ENCODE measurements at regions not wholly inside any gene's neighbourhood (a gene's known extent, or its start where the extent isn't known, plus 50 kb on each side); places are given as distances from the start of the nearest gene placed in this dataset.

DNA sequence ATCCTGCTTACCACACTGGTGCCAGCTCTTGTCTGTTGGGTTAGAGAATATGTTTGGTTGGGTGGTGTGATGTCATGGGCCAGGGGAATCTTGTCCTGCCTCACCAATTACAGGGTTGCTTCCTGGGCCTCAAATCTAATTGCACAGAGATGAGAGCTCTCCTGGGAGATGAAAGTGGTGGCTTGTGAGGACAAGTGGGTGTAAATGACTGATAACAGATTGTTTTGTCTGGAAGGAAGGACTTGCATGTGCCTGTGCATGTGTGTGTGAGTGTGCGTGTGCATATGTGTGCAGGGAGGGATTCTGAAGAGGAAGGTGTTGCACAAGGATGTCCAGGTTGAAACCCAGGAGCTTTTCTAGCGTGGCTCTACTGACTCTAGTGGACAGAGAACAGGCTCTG, 271.9 kb downstream of the LOXHD1 start:
- DNase-seq (ENCODE audit: low read depth): no peak

DNA sequence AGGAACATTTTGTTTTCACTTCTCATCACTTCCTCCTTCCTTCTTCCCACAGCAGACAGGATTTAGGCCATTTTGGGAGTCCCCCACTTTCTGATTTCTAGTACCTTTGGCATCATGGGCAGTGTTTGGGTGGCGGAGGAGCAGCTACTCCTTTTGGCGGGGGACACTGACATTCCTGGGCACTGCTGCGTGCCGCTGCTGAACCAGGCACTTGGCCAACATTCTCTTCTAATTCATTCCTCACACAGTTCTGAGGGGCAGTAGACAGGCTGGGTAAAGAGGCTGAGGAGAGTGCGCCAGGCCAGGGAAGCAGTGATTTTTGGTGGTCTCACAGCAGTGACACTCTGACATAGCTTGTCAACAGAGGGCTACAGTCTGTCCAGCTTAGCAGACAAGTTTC, 270.2 kb downstream of the LOXHD1 start:
- no peak for DNase-seq (ENCODE audit: low read depth)

DNA sequence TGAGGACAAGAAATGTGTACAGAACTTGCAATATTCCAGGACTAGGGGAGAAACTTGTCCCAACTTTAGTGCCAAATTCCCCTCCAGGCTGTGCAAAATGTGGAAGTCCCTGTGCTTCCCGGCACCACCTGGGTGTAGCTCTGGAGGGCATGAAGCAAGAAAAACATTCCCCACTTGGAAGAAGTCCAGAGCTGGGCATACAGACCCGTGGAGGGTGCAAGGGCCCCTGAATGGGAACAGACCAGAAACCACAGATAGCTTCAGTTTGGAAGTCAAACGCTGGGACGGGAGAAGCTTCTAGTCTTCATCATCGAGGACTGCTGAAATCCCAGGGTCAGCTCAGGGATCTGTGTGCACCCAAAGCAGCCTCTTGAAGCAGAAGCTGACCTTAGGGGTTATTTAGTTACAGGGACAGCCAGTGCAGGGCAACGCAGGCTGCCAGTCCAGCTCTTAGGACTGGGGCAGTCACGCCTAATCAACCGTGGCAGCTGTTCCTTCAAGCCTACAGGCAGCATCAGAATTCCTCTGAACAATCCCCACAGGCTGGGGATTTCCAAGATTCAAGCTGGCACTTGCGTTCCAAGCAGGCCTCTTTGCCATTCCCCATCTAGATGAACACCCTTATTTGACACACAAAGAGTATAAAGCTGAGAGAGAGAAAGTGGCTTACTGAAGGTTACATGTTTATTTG, 269.4 kb downstream of the LOXHD1 start:
- no peak for DNase-seq (ENCODE audit: low read depth)

DNA sequence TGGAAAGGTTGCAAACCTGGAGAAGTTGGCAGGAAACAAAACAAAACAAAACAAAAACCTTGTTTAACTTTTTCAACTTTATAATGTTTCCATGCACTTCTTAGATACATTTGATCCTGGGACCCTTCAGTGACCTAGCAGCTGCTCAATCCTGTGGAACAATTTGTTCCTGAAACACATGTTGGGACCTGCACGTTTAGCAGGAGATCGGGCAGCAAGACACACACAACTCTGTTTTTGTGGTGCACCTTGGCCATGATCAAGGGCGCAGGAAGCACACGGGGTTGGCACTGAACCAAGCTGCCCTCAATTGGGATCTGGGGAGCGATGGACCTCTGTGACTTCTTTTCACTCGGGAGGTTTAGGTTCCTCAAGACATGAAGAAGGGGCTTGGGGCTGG, 268.7 kb downstream of the LOXHD1 start:
- no peak for DNase-seq (ENCODE audit: low read depth)

DNA sequence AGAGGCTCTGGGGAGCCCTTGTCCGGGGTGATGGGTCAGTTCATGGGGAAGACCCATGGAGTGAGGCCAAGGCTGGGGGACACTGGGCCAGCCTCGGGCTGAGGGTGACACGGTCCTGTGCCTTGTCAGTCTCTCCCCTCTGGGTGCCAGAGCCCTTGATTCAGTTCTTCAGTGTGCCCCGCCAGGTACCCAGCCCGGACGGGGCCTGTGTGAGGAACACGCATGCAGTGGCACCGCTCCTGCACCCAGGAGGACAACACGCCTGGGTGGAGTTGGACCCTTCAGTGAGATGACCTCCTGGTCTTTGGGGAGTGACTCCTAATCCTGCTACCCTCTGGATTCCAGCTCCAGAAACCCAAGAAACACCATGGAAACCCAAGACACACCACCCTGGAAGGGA, 264.4 kb downstream of the LOXHD1 start:
- DNase-seq (ENCODE audit: low read depth): no peak

DNA sequence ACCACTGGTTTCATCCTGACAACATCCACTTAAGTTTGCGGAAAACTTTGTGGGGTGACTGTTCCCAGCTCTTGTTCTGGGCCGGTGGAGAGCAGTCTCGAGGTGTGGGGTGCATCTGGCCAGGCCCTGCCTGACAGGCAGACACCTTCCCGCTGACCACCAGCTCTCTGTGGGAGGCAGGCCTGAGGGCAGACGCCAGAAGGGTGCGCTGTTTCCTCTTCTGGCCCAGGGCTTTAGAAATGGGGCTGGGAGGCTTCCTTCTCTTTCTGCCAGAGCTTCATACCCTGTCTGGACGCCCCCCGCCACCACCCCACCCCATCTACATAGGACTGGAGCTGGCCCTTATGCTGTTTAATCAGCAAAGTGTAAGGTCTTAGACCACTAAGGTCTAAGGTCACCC, 263.8 kb downstream of the LOXHD1 start:
- no peak for DNase-seq (ENCODE audit: low read depth)

DNA sequence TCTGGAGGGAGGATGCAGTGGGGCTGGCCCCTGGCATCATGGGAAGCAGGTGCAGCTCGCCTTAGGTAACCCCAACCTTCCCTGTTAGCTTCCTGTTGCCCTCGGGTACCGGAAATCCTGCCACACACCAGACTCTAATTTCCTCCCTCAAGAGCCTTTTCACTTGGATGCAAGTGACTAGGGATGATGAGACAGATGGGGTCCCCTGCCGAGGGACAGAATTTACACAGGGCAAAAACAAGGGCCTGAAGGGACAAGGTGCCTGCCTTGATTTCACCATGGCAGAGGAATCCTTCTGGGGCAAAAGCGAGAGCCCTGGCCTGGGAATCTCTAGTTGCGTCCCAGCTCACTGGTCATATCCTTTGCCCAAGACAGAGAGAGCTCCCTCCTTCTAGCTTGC, 263.1 kb downstream of the LOXHD1 start:
- DNase-seq (ENCODE audit: low read depth): no peak

DNA sequence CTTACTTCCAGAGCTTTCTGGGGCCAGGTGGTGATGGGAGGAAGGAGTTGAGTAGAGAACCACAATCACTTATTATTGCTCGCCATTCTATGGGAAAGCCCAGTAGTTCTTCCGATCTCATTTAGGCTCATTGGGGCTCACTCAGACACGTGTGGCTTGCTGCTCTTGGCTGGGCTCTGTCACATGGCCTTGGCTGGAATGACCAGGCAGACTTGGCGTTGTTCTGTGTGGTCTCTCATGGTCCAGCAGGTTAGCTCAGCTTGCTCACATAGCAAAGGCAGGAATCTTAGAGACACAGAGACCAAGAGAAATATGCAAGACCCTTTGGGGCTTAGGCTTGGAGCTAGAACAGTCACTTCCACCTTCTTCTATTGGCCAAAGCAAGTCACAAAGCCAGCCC, 261.2 kb downstream of the LOXHD1 start:
- DNase-seq (ENCODE audit: low read depth): no peak

DNA sequence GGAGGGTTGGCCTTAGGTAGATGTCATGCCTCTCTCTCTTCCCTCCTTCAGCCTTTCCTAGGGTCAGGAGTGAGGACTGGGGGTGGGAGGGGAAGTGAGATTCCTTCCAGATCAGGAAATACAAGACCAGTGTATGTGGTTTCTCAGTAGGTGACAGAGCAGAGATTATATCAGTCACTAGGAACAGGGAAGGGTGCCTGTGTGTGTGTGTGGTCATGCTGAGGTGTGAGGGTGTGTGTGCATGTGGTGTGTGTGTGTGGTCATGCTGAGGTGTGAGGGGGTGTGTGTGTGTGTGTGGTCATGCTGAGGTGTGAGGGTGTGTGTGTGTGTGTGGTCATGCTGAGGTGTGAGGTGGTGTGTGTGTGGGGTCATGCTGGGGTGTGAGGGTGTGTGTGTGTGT, 259.8 kb downstream of the LOXHD1 start:
- no peak for DNase-seq (ENCODE audit: low read depth)

DNA sequence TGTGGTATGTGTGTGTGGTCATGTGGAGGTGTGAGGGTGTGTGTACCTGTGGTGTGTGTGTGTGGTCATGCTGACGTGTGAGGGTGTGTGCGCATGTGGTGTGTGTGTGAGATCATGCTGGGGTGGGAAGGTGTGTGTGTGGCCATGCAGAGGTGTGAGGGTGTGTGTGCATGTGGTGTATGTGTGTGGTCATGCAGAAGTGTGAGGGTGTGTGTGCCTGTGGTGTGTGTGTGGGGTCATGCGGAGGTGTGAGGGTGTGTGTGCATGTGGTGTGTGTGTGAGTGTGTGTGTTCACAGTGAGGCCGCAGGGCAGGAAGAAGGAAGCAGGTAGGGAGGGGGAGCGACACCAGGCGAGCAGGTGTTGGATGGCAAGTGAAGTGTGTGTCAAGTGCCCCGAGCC, 259.0 kb downstream of the LOXHD1 start:
- DNase-seq (ENCODE audit: low read depth): no peak

DNA sequence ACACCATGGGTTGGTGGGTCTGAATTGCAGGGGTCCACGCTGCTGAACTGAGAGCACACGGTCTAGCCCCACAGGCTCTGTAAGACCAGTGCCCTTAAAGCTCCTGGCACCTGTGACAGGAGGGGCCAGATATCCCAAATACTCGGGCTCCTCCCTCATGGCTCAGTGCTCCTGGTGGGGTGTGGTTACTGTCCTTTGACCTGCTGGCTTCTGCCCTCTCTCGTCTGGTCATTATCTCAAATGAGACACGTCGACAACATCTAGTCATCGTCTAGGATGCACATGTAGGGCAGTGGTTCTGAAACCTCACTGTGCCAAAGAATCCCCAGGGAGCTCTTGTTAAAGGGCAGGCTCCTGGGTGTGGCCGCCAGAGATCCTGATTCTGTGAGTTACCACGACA, 258.4 kb downstream of the LOXHD1 start:
- DNase-seq (ENCODE audit: low read depth): no peak

DNA sequence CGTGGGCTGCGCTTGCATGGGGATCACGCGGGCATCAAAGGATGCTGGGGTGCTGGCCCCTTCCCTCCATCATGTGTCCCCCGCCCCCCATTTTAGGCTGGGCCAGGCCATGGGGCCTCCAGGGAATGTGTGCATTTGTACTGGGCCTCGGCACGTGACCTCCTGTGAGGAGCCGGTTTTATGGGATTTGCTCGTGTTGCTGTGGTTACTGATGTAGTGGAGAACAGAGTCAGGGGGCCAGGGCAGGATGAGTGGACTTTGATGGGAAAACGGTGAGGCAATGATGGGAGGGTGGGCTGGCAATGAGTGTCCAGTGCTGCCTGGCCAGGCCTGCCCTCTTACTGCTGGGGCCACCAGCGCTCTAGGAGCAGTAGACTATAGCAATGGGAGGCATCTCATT, 257.7 kb downstream of the LOXHD1 start:
- no peak for DNase-seq (ENCODE audit: low read depth)

DNA sequence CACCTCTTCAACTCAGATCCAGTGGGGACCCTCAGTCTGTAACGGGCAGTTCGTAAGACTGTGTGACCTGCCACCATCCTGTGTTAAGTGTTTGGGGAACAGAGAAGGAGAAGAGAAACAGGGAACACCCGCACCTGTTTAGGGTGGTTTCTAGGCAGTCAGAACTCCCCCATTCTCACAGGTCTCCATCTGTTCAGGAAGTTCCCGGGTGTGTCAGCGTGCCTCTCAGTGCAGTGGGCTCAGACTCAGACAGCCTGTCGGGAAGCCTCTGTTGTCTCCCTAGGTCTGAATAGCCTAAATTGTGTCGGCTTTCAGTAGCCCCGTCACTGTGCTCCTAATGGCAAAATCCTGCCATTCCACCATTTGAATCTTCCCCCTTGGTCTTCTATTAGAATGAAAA, 256.6 kb downstream of the LOXHD1 start:
- DNase-seq (ENCODE audit: low read depth): no peak

DNA sequence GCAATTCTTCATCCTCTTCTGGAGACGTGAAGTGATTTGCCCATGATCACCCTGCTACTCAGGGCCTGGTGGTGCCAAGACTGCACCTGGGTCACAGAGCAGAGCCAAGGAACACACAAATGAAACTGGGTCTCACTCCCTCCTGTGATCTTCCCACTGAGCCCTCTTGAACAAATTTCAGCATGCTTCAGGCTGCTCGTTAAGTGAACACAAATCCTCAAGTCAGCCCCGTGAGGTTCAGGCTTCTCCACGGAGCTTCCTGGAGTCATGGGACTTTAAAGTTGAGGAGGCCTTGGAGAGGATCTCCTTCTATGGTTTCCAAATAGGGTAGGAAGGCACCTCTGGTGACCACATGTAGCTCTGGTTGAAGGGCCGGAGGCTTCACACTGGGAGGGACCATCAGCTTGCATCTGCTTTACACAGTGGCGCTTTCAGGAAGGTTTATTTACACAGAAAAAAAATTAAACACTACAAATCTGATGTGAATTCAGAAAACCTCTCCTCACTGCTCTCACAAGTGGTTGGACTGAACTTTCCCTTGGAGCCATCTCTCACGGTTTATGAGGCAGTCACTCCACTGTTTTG, 255.4 kb downstream of the LOXHD1 start:
- no peak for DNase-seq (ENCODE audit: low read depth)

DNA sequence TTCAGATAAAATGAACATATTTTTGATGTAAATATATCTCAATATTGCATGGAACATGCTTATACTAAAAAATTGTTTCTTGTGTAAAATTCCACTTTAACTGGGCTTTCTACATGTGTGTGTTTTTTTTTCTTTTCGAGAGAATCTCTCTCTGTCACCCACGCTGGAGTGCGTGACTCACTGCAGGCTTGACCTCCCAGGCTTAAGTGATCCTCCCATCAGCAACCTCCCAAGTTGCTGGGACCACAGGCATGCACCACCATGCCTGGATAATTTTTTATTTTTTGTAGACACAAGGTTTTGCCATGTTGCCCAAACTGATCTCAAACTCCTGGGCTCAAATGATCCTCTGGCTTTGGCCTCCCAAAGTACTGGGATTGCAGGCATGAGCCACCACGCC, 254.6 kb downstream of the LOXHD1 start:
- no peak for DNase-seq (ENCODE audit: low read depth)

DNA sequence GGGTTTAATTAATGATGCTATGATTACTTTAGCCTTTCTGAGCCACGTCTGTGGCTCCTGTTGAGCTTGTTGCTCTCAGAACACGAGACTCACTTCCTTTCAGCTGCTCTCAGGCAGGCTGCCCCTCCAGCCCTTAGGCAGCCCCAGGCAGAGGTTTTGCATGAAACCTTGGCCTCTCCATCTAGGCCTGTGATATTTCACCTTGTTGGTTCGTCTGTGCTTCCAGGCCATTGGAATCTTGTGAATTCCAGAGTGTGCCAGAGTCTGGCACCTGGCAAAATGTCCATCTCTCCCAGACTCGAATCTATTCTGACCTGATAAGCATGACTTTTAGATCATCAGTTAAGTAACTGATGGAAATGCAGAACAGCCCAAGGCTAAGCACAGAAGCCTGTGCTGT, 254.1 kb downstream of the LOXHD1 start:
- no peak for DNase-seq (ENCODE audit: low read depth)

DNA sequence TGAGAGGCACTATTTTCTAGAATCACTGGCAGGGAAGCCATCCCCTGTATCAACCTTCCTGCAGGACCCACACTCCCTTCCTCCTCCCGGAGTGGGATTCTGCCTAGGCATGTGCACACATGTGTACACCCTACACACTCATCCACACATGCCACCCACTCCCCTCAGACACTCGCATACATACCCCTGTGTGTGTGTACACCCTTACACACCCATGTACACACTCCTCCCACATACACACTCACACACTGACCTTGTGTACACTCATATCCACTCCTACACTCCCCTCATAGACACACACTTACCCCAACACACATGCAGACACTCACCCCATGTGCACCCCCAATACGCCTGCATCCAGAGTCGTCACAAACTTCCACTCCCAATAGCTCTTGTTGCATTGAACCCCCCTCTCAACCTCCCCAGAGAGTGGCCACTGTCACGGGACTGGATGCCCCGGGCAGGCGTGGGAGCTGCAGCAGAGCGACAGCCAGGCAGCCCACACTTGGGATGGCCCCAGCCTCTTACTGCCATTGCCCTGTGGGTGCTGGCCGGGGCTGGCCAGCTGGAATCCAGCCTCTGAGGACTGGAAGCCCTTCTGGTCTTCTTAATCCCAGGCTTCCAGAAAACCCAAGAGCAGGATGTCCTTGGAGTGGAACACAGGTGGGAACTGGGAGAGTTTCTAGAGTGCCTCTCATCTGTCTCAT, 251.0 kb downstream of the LOXHD1 start:
- no peak for DNase-seq (ENCODE audit: low read depth)

DNA sequence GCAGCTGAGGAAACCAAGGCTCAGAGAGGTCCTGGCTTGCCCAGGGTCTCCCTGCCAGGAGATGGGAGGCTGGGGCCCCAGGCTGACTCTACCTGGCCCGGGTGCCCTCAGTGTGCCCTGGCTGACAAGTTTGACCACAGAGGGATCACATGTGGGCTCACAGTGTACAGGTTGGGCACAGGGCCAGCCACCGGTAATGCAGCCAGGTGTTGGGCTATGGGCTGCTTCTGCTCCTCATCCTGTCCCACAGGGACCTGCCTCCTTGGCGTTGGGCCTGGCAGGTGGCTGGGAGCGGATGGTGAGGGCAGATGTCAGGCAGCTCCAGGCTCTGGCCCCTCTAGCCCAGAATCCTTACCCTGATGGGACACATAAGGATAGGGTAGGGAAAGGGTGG, 250.5 kb downstream of the LOXHD1 start:
- no peak for DNase-seq (ENCODE audit: low read depth)

DNA sequence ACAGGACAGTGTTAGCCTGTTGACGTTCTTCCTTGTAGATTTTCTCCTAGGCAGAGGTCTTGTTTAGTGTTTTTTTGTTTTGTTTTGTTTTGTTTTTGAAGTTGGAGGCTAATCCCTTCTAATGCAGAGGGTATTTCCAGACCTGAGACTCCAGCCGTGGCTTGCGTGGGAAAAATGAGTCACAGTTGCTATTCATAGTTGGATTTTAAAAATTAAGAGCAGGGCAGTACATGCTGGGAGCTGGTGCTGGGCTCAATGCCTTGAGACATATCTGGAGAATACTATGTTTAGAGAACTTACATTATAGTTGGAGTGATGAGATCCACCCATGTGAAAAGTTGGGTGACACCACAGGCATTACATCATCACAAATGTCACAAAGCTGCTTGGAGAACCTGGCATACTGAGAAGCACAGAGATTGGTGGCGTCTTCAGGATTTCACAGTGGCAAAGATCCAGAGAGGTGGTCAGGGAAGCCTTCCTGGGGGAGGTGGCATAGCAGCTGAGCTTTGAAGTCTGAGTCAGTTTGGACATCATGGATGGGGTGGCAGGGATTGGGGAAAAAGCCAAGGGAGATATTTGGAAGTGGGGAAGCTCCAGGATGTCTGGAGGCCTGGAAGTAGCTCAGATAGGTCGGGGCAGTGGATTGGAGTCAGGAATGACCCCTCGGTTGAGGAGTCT, 249.4 kb downstream of the LOXHD1 start:
- DNase-seq (ENCODE audit: low read depth): no peak

DNA sequence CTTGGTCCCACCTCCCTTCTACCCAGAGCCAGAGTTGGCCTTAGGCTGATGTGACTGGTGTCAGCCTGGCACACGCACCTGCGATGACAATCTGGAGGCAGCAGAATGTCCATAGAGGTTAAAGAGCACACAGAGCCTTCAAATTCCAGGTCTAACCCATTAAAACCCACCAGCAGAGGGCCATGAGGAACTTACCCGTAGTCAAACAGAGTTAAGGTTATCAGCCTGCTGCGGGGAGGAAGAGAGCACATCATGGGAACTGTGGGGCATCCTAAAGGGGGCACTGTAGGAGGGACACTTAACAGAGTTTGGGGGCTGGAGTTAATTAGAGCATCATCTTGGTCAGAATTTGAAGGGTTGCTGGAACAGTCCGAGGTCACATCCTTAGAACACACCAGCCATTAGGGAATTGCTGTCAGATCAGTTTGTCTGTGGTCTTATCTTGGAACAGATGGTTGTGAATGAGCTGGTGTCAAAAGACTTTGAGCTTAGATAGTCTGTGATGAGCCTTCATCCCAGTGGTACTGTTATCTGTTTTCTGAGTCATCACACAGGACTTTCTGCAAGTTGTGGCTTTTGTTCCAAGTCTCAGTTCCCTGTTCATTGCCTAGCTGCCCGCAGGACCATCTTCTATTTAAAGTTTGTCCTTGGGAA, 248.6 kb downstream of the LOXHD1 start:
- DNase-seq (ENCODE audit: low read depth): no peak

DNA sequence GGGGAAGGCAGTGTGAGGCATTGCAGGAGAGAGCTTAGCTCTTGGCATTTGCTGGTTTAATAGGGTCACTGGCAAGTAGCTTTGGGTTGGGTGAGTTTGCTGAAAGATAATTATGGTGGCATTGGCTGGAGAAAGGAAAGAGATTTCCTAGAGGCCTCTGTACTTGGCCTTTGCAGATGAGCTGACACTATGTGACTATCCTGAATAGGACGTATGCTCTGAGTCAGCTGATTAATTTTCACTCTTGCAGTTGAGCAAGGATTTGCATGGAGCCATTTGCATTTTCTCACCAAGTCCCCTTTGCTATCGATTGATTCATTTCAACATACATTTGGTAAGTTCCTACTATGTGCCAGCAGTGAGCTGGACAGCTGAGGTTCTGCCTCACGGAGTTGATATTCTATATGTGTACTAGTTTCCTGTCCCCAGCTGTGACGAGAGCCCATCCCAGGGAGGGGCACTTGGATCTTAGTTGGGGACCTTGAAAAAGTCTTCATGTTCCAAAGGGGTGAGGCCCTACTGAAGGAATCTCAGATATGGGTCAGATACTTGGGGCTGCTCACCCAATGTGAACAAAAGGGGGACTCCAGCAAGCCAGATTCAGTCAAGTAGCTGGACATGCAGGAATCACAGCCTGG, 245.7 kb downstream of the LOXHD1 start:
- DNase-seq (ENCODE audit: low read depth): no peak
